Coronary artery (tissue), 2 donors: ENCODE measurements at regions not wholly inside any gene's neighbourhood (a gene's known extent, or its start where the extent isn't known, plus 50 kb on each side); places are given as distances from the start of the nearest gene placed in this dataset.

Experiments used
- DNase-seq: peaks from one replicate; pipeline ENCODE4 v3.0.0-alpha.2; 2017; ENCODE audit warnings: low spot score
- H3K27ac ChIP-seq, 2 donors: fragments of 200-600 bp; sonication (generic); one replicate each; pipeline ENCODE4 v1.5.1; 2016 to 2019
- H3K4me3 ChIP-seq: fragments of 200-600 bp; sonication (generic); 2 replicates; pipeline ENCODE4 v1.5.1; 2016; ENCODE audit warnings: mild to moderate bottlenecking, moderate library complexity
- CTCF ChIP-seq: fragments of 200-600 bp; sonication (generic); IDR thresholded peaks from one replicate; pipeline ENCODE4 v1.5.1; 2019; ENCODE audit warnings: antibody characterized with exemption

GRCh38 chr17:71187145-71187878, 933.5 kb upstream of the SOX9 start:
- no peak for DNase-seq
- H3K27ac ChIP-seq = no peak overlapping the region
- TF ChIP-seq CTCF = no peak
- H3K4me3 ChIP-seq = no peak overlapping the region

DNA sequence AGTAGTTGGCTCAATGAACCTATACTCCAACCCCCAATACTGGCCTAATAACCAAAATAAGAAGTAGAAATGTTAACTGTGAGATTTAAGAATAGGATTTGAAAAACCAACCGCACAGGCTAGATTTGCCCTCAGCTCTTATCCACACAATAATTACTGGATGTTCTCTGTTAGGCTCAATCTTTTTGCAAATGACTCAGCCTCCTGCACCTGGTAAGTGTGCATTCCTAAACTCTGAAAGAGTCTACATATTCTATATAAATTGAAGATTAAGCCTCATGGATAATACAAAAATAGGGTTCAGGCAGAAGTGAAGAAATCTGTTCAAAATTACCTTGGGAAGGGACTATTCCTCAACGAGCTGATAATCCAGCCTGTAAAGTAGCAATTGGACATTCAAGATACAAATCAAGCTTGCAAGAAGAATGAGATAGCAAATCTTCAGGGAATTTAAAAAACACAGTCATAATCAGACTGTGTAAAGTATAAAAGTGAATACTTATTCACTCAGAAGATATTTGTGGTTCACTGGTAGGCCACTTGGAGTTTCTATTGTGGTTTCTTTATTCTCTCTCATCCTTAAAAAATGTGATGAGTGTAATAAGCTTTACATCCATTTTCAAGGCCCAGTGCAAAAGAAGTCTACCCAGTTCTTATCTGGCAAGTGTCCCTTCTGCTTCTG, 931.9 kb upstream of the SOX9 start:
- Histone ChIP-seq H3K4me3 (no peak overlapping the region), H3K27ac (no peak overlapping the region)
- DNase-seq = no peak
- no peak for TF ChIP-seq CTCF

GRCh38 chr17:71189493-71189831, 931.4 kb upstream of the SOX9 start:
- DNase-seq = no peak
- Histone ChIP-seq H3K27ac (no peak overlapping the region), H3K4me3 (no peak overlapping the region)
- no peak for TF ChIP-seq CTCF

DNA sequence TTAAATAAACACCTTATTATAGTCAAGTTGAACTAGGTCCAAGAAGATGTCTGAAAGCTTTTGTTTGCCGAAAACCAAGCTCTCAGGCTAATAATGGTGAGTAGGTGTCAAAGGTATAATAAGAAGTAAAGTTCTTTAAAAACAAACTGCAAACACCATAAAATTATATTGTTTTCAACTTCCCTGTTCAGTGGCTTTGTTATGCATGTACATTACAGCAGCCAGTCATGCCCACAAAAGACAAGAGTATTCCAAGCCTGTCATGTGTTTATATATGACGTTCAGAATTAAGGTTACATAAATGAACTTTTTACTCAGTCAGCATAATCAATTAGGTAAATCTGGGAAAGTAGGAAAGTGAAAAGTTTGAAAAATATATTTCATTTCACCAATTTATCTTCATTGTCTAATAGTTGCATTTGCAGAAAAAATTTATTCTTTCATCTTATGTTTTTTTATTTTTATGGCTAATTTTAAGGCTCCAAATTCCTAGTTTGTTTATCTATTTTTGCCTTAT, 928.7 kb upstream of the SOX9 start:
- DNase-seq = no peak
- Histone ChIP-seq H3K4me3 (no peak overlapping the region), H3K27ac (no peak overlapping the region)
- no peak for TF ChIP-seq CTCF

DNA sequence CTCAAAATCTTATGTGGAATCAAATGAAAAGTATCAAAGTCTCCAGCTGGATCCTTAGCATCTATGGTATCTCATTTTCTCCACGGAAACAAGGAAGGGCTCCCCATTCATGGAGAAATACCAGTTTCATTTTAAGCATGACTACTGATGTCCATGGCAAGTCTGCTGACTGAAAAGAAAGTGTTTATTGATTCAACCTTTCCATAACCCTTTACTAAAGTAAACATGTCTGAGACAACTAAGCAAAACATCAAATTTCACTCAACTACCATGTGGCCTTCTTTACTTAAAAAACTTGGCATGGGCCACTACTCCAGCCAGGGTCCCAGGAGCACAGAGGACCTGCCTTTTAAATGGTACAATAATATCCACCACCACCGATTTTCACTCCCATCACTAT, 928.0 kb upstream of the SOX9 start:
- no peak overlapping the region for H3K4me3 ChIP-seq
- H3K27ac ChIP-seq = no peak overlapping the region
- DNase-seq = no peak
- TF ChIP-seq CTCF = no peak

- Histone ChIP-seq H3K27ac (no peak overlapping the region), H3K4me3 (no peak overlapping the region)
- TF ChIP-seq CTCF = no peak
- DNase-seq = no peak
Measured at GRCh38 chr17:71200597-71200996, 920.2 kb upstream of the SOX9 start.

- Histone ChIP-seq H3K4me3 (no peak overlapping the region), H3K27ac (no peak overlapping the region)
- no peak for DNase-seq
- no peak for TF ChIP-seq CTCF
Measured at GRCh38 chr17:71201639-71202038, 919.2 kb upstream of the SOX9 start.
